ENCODE measurements at regions not wholly inside any gene's neighbourhood (a gene's known extent, or its start where the extent isn't known, plus 50 kb on each side); places are given as distances from the start of the nearest gene placed in this dataset.

DNA sequence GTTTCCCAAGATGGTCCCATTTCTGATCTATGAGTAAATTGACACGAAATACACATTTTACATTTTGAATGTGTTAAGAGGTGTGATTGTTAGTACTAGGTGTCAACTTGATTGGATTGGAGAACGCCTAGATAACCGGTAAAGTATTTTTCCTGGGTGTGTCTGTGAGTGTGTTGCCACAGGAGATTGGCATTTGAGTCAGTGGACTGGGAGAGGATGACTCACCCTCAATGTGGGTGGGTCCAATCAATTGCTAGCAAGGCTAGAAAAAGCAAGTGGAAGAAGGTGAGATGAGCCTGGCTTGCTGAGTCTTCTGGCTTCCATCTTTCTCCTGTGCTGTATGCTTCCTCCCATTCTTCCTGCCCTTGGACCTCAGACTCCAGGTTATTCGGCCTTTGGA lies 960.7 kb upstream of the PCDH9 start:
- ChIA-PET CTCF (no interaction called here), POLR2A (no interaction called here)
- DNase-seq: no peak
- H3K4me2 ChIP-seq: no peak overlapping the region
- H3K4me1 ChIP-seq (ENCODE audit: control insufficient read depth in 1 of 2, insufficient read depth in 2 of 2, low read depth in 1 of 2, low read length in 1 of 2): peaks cover 0 to 9% of the 10 kb centered on the region in 2 experiments; a peak in 2 of 4 replicates
- H3K27me3 ChIP-seq (ENCODE audit: insufficient read depth): no peaks in the 10 kb centered on the region
- H3K9me3 ChIP-seq: no peaks in the 10 kb centered on the region
- H3K9ac ChIP-seq: no peak overlapping the region
- H2AFZ ChIP-seq (ENCODE audit: low read depth): 0 out of 2 replicates have a peak overlapping the region, but pooled peaks have one; percentile 41
- no peaks in the 10 kb centered on the region for H3K36me3 ChIP-seq (replicated peaks in 1 of 2; ENCODE audit: control insufficient read depth in 1 of 2, insufficient read depth in 2 of 2, low read length in 1 of 2)
- WGBS (ENCODE audit: low lambda C conversion rate): 87% methylated on average over 4 of the region's 4 CpGs
- H3K27ac ChIP-seq (ENCODE audit: low read depth in 2 of 2, low read length in 1 of 2): no peak overlapping the region
- H4K20me1 ChIP-seq (ENCODE audit: insufficient read depth): no peaks in the 10 kb centered on the region
- TF ChIP-seq, protein P1, sequence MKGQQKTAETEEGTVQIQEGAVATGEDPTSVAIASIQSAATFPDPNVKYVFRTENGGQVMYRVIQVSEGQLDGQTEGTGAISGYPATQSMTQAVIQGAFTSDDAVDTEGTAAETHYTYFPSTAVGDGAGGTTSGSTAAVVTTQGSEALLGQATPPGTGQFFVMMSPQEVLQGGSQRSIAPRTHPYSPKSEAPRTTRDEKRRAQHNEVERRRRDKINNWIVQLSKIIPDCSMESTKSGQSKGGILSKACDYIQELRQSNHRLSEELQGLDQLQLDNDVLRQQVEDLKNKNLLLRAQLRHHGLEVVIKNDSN (IDR thresholded peaks at IDR 0.05; ENCODE audit: borderline replicate concordance, low read depth): no peak
- TF ChIP-seq GABPA (IDR thresholded peaks at IDR 0.05; ENCODE audit: low read depth) (no peak), TCF12 (IDR thresholded peaks at IDR 0.05) (no peak), RAD21 (IDR thresholded peaks at IDR 0.05; ENCODE audit: low read length) (no peak), TEAD4 (IDR thresholded peaks at IDR 0.05; ENCODE audit: borderline replicate concordance, insufficient read depth) (no peak), SIN3A (IDR thresholded peaks at IDR 0.05; ENCODE audit: borderline replicate concordance, low read depth, low read length) (no peak), YY1 (IDR thresholded peaks at IDR 0.05; ENCODE audit: low read depth) (no peak), SMC3 (IDR thresholded peaks at IDR 0.05; ENCODE audit: low read depth, low read length) (no peak), FOSL2 (IDR thresholded peaks at IDR 0.05; ENCODE audit: borderline replicate concordance, low read depth) (no peak), EZH2phosphoT487 (IDR thresholded peaks at IDR 0.05; ENCODE audit: borderline replicate concordance, low read depth) (no peak), TAF1 (IDR thresholded peaks at IDR 0.05; ENCODE audit: borderline replicate concordance, low read depth, low read length) (no peak), RFX5 (IDR thresholded peaks at IDR 0.05; ENCODE audit: low read length) (no peak), POLR2AphosphoS5 (IDR thresholded peaks at IDR 0.05; ENCODE audit: low read depth, low read length) (no peak), FOXJ3 (CRISPR knock-in tag; IDR thresholded peaks at IDR 0.05) (no peak), EP300 (IDR thresholded peaks at IDR 0.05; ENCODE audit: borderline replicate concordance in 1 of 2, low read depth in 1 of 2, low read length in 1 of 2) (no peak)
- TF ChIP-seq, protein P2, sequence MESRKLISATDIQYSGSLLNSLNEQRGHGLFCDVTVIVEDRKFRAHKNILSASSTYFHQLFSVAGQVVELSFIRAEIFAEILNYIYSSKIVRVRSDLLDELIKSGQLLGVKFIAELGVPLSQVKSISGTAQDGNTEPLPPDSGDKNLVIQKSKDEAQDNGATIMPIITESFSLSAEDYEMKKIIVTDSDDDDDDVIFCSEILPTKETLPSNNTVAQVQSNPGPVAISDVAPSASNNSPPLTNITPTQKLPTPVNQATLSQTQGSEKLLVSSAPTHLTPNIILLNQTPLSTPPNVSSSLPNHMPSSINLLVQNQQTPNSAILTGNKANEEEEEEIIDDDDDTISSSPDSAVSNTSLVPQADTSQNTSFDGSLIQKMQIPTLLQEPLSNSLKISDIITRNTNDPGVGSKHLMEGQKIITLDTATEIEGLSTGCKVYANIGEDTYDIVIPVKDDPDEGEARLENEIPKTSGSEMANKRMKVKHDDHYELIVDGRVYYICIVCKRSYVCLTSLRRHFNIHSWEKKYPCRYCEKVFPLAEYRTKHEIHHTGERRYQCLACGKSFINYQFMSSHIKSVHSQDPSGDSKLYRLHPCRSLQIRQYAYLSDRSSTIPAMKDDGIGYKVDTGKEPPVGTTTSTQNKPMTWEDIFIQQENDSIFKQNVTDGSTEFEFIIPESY (IDR thresholded peaks at IDR 0.05; ENCODE audit: borderline replicate concordance, low read depth): no peak
- TF ChIP-seq, protein P3, sequence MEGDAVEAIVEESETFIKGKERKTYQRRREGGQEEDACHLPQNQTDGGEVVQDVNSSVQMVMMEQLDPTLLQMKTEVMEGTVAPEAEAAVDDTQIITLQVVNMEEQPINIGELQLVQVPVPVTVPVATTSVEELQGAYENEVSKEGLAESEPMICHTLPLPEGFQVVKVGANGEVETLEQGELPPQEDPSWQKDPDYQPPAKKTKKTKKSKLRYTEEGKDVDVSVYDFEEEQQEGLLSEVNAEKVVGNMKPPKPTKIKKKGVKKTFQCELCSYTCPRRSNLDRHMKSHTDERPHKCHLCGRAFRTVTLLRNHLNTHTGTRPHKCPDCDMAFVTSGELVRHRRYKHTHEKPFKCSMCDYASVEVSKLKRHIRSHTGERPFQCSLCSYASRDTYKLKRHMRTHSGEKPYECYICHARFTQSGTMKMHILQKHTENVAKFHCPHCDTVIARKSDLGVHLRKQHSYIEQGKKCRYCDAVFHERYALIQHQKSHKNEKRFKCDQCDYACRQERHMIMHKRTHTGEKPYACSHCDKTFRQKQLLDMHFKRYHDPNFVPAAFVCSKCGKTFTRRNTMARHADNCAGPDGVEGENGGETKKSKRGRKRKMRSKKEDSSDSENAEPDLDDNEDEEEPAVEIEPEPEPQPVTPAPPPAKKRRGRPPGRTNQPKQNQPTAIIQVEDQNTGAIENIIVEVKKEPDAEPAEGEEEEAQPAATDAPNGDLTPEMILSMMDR (IDR thresholded peaks at IDR 0.05): no peak
- TF ChIP-seq, protein P4, sequence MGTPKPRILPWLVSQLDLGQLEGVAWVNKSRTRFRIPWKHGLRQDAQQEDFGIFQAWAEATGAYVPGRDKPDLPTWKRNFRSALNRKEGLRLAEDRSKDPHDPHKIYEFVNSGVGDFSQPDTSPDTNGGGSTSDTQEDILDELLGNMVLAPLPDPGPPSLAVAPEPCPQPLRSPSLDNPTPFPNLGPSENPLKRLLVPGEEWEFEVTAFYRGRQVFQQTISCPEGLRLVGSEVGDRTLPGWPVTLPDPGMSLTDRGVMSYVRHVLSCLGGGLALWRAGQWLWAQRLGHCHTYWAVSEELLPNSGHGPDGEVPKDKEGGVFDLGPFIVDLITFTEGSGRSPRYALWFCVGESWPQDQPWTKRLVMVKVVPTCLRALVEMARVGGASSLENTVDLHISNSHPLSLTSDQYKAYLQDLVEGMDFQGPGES (IDR thresholded peaks at IDR 0.05; ENCODE audit: low read depth, low read length): no peak
- no peaks in the 10 kb centered on the region for H3K9me2 ChIP-seq
- H3F3A ChIP-seq (replicated peaks; ENCODE audit: insufficient read depth): peaks cover 7% of the 10 kb centered on the region
- H3K4me3 ChIP-seq (ENCODE audit: low read depth in 2 of 2, low read length in 1 of 2): no peak overlapping the region
- H3K79me2 ChIP-seq (ENCODE audit: insufficient read depth): no peaks in the 10 kb centered on the region

Measured in SK-N-SH (cell line).